ENCODE measurements at regions not wholly inside any gene's neighbourhood (a gene's known extent, or its start where the extent isn't known, plus 50 kb on each side); places are given as distances from the start of the nearest gene placed in this dataset.

DNA sequence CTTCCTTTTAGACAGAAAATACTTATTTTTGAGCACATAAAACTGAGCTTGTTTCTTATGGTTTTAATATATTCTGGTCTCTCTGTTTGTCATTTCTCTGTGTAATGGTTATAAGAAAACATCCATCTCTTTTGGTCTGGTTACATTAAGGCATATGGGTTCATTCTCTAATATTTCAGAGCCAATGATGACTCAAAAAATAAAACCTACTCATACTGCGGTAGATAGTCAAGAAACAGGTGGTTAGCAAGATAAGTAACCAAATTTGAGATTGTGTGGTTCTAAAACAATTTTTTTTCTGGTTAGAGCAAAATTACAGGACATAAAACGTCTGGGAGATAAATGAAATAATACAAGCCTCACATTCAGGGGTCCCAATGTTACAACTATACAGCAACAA is 654.5 kb downstream of the STIM2 start:
- DNase-seq (ENCODE audit: extremely low spot score, unreplicated experiment), result no peak
- Mint-ChIP-seq H3K9me3 (no peaks in the 10 kb centered on the region), H3K4me3 (no peak overlapping the region), H3K4me1 (ENCODE audit: unreplicated experiment) (no peaks in the 10 kb centered on the region), H3K27me3 (no peaks in the 10 kb centered on the region), H3K27ac (no peak overlapping the region), H3K36me3 (no peaks in the 10 kb centered on the region)
- TF ChIP-seq, protein P1, sequence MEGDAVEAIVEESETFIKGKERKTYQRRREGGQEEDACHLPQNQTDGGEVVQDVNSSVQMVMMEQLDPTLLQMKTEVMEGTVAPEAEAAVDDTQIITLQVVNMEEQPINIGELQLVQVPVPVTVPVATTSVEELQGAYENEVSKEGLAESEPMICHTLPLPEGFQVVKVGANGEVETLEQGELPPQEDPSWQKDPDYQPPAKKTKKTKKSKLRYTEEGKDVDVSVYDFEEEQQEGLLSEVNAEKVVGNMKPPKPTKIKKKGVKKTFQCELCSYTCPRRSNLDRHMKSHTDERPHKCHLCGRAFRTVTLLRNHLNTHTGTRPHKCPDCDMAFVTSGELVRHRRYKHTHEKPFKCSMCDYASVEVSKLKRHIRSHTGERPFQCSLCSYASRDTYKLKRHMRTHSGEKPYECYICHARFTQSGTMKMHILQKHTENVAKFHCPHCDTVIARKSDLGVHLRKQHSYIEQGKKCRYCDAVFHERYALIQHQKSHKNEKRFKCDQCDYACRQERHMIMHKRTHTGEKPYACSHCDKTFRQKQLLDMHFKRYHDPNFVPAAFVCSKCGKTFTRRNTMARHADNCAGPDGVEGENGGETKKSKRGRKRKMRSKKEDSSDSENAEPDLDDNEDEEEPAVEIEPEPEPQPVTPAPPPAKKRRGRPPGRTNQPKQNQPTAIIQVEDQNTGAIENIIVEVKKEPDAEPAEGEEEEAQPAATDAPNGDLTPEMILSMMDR (conservative IDR thresholded peaks at IDR 0.05), result no peak

DNA sequence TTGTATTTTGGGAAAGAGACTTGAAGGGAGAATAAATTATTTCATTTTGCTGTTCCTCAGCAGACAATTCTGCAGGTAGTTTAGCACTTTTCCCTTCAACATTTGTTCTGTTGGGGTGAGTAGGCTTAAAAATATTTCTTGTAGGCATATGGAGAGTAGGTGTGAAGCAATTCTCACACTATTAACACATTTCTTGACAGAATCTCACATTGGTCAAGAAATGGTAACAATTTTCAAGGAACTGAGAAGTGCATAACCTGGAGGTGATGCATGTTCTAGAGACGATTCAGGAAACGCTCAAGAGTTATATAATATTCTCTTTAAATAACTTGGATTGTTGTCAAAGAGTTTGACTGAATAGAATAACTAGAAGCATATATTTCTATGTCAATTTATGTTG is 658.2 kb downstream of the STIM2 start:
- H3K4me3 Mint-ChIP-seq, result no peak overlapping the region
- H3K9me3 Mint-ChIP-seq, result no peaks in the 10 kb centered on the region
- no peaks in the 10 kb centered on the region for H3K36me3 Mint-ChIP-seq
- no peak overlapping the region for H3K27ac Mint-ChIP-seq
- no peak for DNase-seq (ENCODE audit: extremely low spot score, unreplicated experiment)
- no peaks in the 10 kb centered on the region for H3K4me1 Mint-ChIP-seq (ENCODE audit: unreplicated experiment)
- no peaks in the 10 kb centered on the region for H3K27me3 Mint-ChIP-seq
- TF ChIP-seq, protein P1 (conservative IDR thresholded peaks at IDR 0.05), result no peak

DNA sequence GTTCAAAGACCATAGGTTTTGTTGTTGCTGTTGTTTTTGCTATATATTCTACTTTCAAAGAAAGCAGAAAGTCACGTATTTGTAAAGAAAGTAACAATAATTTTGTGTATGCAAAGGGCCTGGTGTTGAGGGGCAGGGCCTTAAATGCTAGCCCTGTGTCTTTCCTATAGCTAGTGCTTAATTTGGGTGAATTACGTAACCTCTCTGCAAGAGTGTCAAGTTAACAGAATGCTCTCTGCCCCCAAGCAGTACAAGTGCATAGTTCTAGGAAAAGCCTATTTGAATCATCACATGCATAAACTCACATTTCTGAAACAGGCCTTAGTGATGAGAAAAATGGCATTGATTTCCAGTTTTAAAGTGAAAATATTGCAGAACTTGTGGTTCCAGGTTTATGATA is 663.6 kb downstream of the STIM2 start:
- no peak overlapping the region for H3K4me3 Mint-ChIP-seq
- H3K9me3 Mint-ChIP-seq, result no peaks in the 10 kb centered on the region
- no peak for DNase-seq (ENCODE audit: extremely low spot score, unreplicated experiment)
- peaks cover 3% of the 10 kb centered on the region for H3K4me1 Mint-ChIP-seq (ENCODE audit: unreplicated experiment)
- no peak overlapping the region for H3K27ac Mint-ChIP-seq
- TF ChIP-seq, protein P1 (conservative IDR thresholded peaks at IDR 0.05), result no peak
- H3K27me3 Mint-ChIP-seq, result no peaks in the 10 kb centered on the region
- H3K36me3 Mint-ChIP-seq, result no peaks in the 10 kb centered on the region

DNA sequence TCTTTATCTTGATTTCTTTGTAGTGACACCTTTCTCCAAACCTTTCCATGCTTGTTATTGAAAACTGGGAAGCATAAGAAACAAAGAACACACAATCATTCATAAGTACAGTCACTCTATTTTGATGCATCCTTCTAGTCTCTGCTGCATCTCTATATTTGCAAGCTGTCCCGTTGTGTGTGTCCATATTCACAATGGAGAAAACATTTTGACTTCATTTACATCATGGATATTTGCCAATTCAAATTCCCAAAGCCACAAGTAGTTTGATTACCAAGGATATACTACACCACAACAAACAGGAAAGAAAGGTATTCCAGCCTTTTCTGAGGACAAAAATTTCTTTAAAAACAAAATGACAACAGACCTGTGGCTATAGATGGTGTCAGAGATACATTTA is 673.8 kb downstream of the STIM2 start:
- H3K4me1 Mint-ChIP-seq (ENCODE audit: unreplicated experiment), result no peaks in the 10 kb centered on the region
- no peaks in the 10 kb centered on the region for H3K27me3 Mint-ChIP-seq
- no peak overlapping the region for H3K4me3 Mint-ChIP-seq

DNA sequence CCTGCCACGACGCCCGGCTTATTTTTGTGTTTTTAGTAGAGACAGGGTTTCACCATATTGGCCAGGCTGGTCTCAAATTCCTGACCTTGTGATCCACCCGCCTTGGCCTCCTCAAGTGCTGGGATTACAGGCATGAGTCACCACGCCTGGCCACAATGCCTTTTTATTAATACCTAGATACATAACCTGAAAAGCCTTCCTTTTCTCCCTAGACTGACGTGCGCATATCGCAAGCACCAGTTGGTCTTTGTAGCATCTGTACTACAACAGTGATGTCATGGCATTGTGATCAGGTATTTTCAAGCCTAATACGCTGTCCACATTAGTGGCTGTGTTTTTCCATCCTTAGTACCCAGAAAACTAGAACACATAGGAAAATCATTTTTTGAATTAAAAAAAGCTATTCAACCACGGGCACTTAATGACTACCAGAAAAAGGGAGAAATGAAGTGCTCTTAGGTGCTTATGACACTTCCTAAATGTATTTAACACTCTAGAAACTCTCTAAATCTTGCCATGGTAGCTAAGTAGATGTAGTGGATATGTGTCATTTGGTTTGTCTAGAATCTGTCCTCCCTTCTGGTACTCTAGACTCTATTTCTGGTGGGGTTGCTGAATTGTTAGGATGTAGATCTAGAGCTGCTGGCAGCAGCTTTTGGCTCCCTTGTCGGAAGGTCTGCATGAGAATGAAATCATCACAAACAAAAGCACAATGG is 707.8 kb downstream of the STIM2 start:
- DNase-seq (ENCODE audit: extremely low spot score, unreplicated experiment), result no peak
- Mint-ChIP-seq H3K4me1 (ENCODE audit: unreplicated experiment) (no peaks in the 10 kb centered on the region), H3K9me3 (no peaks in the 10 kb centered on the region)

More for the DNA sequence above, 673.8 kb downstream of the STIM2 start:
- TF ChIP-seq, protein P1 (conservative IDR thresholded peaks at IDR 0.05), result no peak
- Mint-ChIP-seq H3K36me3 (no peaks in the 10 kb centered on the region), H3K9me3 (no peaks in the 10 kb centered on the region), H3K27ac (no peak overlapping the region)
- DNase-seq (ENCODE audit: extremely low spot score, unreplicated experiment), result no peak

More for the DNA sequence above, 707.8 kb downstream of the STIM2 start:
- Mint-ChIP-seq H3K4me3 (no peak overlapping the region), H3K36me3 (no peaks in the 10 kb centered on the region), H3K27me3 (no peaks in the 10 kb centered on the region), H3K27ac (no peak overlapping the region)
- TF ChIP-seq, protein P1 (conservative IDR thresholded peaks at IDR 0.05), result no peak

All from type B pancreatic cell (in vitro differentiated cells).